K562 (cell line): ENCODE measurements at regions not wholly inside any gene's neighbourhood (a gene's known extent, or its start where the extent isn't known, plus 50 kb on each side); places are given as distances from the start of the nearest gene placed in this dataset.

Source experiments
- ATAC-seq: fragments of 200-7000 bp; cut with Tn5 transposase; 3 replicates; pipeline ENCODE4 v1.9.1; 2020; ENCODE audit warnings: moderate library complexity
- BruUV-seq: library from RNA; stranded (reverse); fragments of 400-500 nt; replicated peaks from 2 replicates; lab custom pipeline; 2021; lab: Mats Ljungman, UMichigan
- CTCF ChIA-PET: fragments of 300-600 bp; formaldehyde crosslinking; extraction: SDS; loops from one replicate; lab custom pipeline; 2021; ENCODE audit warnings: low intra/inter-chr PET ratio; lab: Yijun Ruan, JAX
- POLR2A ChIA-PET: fragments of 300-600, 350-650 bp; sonication (Branson Sonifier 250); formaldehyde crosslinking; extraction: SDS; loops from one replicate; lab custom pipeline; 2021; ENCODE audit warnings: antibody characterized with exemption, inconsistent platforms; lab: Yijun Ruan, JAX
- DNase-seq, 4 experiments: peaks; one replicate each; pipeline versions ENCODE4 v3.0.0 to v3.0.0-alpha.2; 2011 to 2018; ENCODE audit warnings: low spot score in 3 of 4, mixed read lengths in 3 of 4; ENCODE audit errors: extremely low read depth in 1 of 4
- FAIRE-seq: peaks from 2 replicates; lab custom pipeline; 2011; peaks lifted over from hg19 to GRCh38; lab: Jason Lieb, UNC
- H2AFZ ChIP-seq: 2 replicates; pipeline ENCODE4 v1.6.0; 2011; ENCODE audit warnings: low read depth, low read length, control low read depth, inconsistent platforms
- H3K27ac ChIP-seq: fragments of 200-600 bp; 3 replicates; pipeline ENCODE4 v1.8.0; 2011; ENCODE audit warnings: low read depth, mild to moderate bottlenecking, control low read depth, inconsistent platforms, low read length, moderate library complexity, mixed read lengths; ENCODE audit errors: extremely low read depth
- H3K27me3 ChIP-seq, 2 experiments: fragments of 300-600 bp in 1 of 2; 2 replicates in 1 of 2; 3 replicates in 1 of 2; pipeline versions ENCODE4 v1.6.0 to v1.8.0; 2011; ENCODE audit warnings: inconsistent platforms in 2 of 2, low read length in 2 of 2, mild to moderate bottlenecking in 1 of 2, mixed read lengths in 1 of 2, moderate library complexity in 1 of 2; ENCODE audit not compliant: control insufficient read depth in 2 of 2, insufficient read depth in 2 of 2
- H3K36me3 ChIP-seq: fragments of 300-600 bp; 3 replicates; pipeline ENCODE4 v1.8.0; 2011; ENCODE audit warnings: mild to moderate bottlenecking, low read length, inconsistent platforms; ENCODE audit not compliant: control insufficient read depth, insufficient read depth
- H3K4me1 ChIP-seq, 2 experiments: fragments of 200-600 bp in 1 of 2; replicated peaks in 1 of 2; 2 replicates in 1 of 2; 3 replicates in 1 of 2; pipeline versions ENCODE4 v1.5.1 to v1.8.0; 2011; ENCODE audit warnings: inconsistent platforms in 2 of 2, low read length in 2 of 2, mild to moderate bottlenecking in 1 of 2, mixed read lengths in 1 of 2, moderate library complexity in 1 of 2; ENCODE audit not compliant: control insufficient read depth in 2 of 2, insufficient read depth in 2 of 2
- H3K4me2 ChIP-seq: 2 replicates; pipeline ENCODE4 v1.6.1; 2011; ENCODE audit warnings: low read length, control low read depth, inconsistent platforms, mixed read lengths; ENCODE audit not compliant: insufficient read depth
- H3K4me3 ChIP-seq: fragments of 200-600 bp; sonication (generic), shearing (Covaris generic); 2 replicates; pipeline ENCODE4 v1.5.1; 2016; ENCODE audit warnings: control low read depth, inconsistent platforms
- H3K79me2 ChIP-seq: fragments of 200-600 bp; 3 replicates; pipeline ENCODE4 v1.8.0; 2011; ENCODE audit warnings: low read length, inconsistent platforms; ENCODE audit not compliant: control insufficient read depth, insufficient read depth
- H3K9ac ChIP-seq, 2 experiments: 2 replicates each; pipeline versions ENCODE4 v1.6.0 to v1.6.1; 2011; ENCODE audit warnings: low read depth in 2 of 2, low read length in 2 of 2, control low read depth in 1 of 2, inconsistent platforms in 1 of 2, mild to moderate bottlenecking in 1 of 2, mixed read lengths in 1 of 2; ENCODE audit not compliant: insufficient read depth in 1 of 2
- H3K9me1 ChIP-seq: one replicate; pipeline ENCODE4 v1.6.0; 2011; ENCODE audit warnings: inconsistent platforms, mild to moderate bottlenecking, low read length, moderate library complexity; ENCODE audit not compliant: control insufficient read depth, insufficient read depth
- H3K9me3 ChIP-seq: replicated peaks from 2 replicates; pipeline ENCODE4 v1.5.1; 2011; ENCODE audit warnings: low read depth, low read length, inconsistent platforms; ENCODE audit not compliant: control insufficient read depth, insufficient read depth
- H4K20me1 ChIP-seq: replicated peaks from 2 replicates; pipeline ENCODE4 v1.6.1; 2011; ENCODE audit warnings: low read length, inconsistent platforms, mixed read lengths; ENCODE audit not compliant: control insufficient read depth, insufficient read depth
- CBFA2T2 ChIP-seq: fragments of 450-650 bp; conservative IDR thresholded peaks from 2 replicates; pipeline ENCODE4 v1.6.1; 2017; ENCODE audit warnings: mild to moderate bottlenecking
- CBX3 ChIP-seq, 2 experiments: IDR thresholded peaks; 1 replicate in 1 of 2; 2 replicates in 1 of 2; pipeline ENCODE4 v1.6.1; 2012; ENCODE audit warnings: inconsistent platforms in 2 of 2, low read length in 2 of 2, borderline replicate concordance in 1 of 2, control low read depth in 1 of 2
- CHD2 ChIP-seq: IDR thresholded peaks from 2 replicates; pipeline ENCODE4 v1.6.1; 2011; ENCODE audit warnings: low read depth, low read length
- KLF13 ChIP-seq: fragments of 450-650 bp; IDR thresholded peaks from 2 replicates; pipeline ENCODE4 v1.6.1; 2016; ENCODE audit warnings: missing genetic modification characterization, low read depth, mild to moderate bottlenecking, missing compliant biosample characterization, moderate library complexity, borderline replicate concordance
- MAFK ChIP-seq: IDR thresholded peaks from 2 replicates; pipeline ENCODE4 v1.6.1; 2011; ENCODE audit warnings: low read length, improper control_type of control experiment
- MAX ChIP-seq: sonication (generic); formaldehyde crosslinking; IDR thresholded peaks from 2 replicates; pipeline ENCODE4 v1.9.0; 2022; ENCODE audit warnings: mild to moderate bottlenecking, missing genetic modification reagents
- NR2C1 ChIP-seq, 2 experiments: fragments of 450-650 bp; IDR thresholded peaks; 2 replicates each; pipeline ENCODE4 v1.6.1; 2017; ENCODE audit warnings: mild to moderate bottlenecking in 2 of 2, antibody characterized with exemption in 1 of 2, inconsistent platforms in 1 of 2, missing compliant biosample characterization in 1 of 2, missing genetic modification characterization in 1 of 2
- RBM17 ChIP-seq: fragments of 200-400 bp; formaldehyde crosslinking; IDR thresholded peaks from 2 replicates; pipeline ENCODE4 v1.6.1; 2017; ENCODE audit warnings: low read depth, mild to moderate bottlenecking, low read length, borderline replicate concordance
- SOX6 ChIP-seq: fragments of 450-650 bp; IDR thresholded peaks from 2 replicates; pipeline ENCODE4 v1.6.1; 2014; ENCODE audit warnings: mild to moderate bottlenecking
- SRSF3 ChIP-seq: fragments of 200-400 bp; formaldehyde crosslinking; IDR thresholded peaks from 2 replicates; pipeline ENCODE4 v1.6.1; 2016; ENCODE audit warnings: mild to moderate bottlenecking, low read length, moderate library complexity; ENCODE audit not compliant: insufficient read depth
- SRSF9 ChIP-seq: fragments of 200-400 bp; formaldehyde crosslinking; IDR thresholded peaks from 2 replicates; pipeline ENCODE4 v1.6.1; 2017; ENCODE audit warnings: low read depth, low read length, borderline replicate concordance
- THRB ChIP-seq: fragments of 450-650 bp; formaldehyde crosslinking; conservative IDR thresholded peaks from 2 replicates; pipeline ENCODE4 v1.4.0; 2022; ENCODE audit warnings: mild to moderate bottlenecking, missing genetic modification characterization
- ZNF398 ChIP-seq: fragments of 250-450 bp; sonication (Bioruptor Pico); IDR thresholded peaks from 2 replicates; pipeline ENCODE4 v1.8.0; 2021; ENCODE audit warnings: moderate library complexity, mild to moderate bottlenecking, inconsistent platforms
- ZNF75A ChIP-seq: fragments of 450-650 bp; formaldehyde crosslinking; IDR thresholded peaks from 2 replicates; pipeline ENCODE4 v1.4.0; 2020; ENCODE audit warnings: mild to moderate bottlenecking
- WGBS: fragments of 100-300 bp; shearing (Covaris generic); methylation state at CpG from one replicate; pipeline ENCODE4 v1.1.6; 2016; ENCODE audit warnings: low coverage, mixed read lengths; ENCODE audit not compliant: insufficient coverage; ENCODE audit errors: missing lambda C conversion rate; 5-methylcytosine and 5-hydroxymethylcytosine counted together
- in situ Hi-C: fragments of 300-500 bp; cut with MboI; formaldehyde crosslinking; loops from 4 replicates; pipeline ENCODE4 v1.15.0; 2018; ENCODE audit warnings: inconsistent platforms, mixed read lengths
- intact Hi-C: fragments of 100-400 bp; cut with micrococcal nuclease; formaldehyde crosslinking; loops from 2 replicates; pipeline ENCODE4 v1.14.2; 2022
- TF ChIP-seq, protein P1 (sequence below): fragments of 150-350 bp; conservative IDR thresholded peaks from 2 replicates; pipeline ENCODE4 v1.6.1; 2014; ENCODE audit warnings: low read length

DNA sequence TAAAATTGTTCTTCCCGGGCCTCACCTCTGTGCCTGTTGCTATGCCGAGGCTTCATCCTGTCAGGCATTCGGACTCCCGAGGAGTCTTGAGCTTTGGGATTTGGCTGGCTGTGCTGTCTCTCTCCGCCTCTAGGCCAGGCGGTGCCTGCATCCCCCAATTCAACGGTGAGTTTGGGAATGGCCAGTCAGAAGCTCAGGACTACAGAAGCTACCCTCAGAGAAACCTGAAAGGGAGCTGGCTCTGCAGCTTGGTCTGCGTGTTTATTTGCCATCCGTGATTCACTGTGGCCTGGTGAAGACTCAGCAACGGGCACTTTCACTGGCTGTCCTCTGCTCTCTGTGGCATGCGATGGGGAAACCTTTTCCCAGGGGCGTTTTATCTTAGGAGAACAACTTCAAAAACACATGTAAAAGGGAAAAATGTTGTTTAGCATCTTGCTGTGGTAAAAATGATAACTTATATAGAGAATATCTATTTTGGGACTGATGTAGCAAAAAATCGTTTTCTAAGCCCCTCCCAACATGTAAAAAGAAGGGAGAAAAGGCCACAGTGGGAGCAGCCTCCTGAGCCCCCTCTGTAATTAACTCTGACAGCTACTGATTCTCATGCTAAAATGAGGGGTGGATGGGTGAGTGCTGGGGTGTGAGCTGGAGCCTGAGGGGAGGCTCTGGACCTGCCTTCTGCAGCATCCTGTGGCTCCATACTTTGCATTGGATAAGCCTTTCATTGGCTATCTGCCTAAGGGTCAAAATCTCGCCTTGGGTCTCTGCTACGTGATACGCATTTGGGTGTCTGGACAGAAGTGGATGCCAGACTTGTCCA, 103.4 kb upstream of the KLHL25 start (continued):
- TF ChIP-seq CBFA2T2 (no peak), MAX (CRISPR knock-in tag) (no peak), ZNF75A (no peak)

DNA sequence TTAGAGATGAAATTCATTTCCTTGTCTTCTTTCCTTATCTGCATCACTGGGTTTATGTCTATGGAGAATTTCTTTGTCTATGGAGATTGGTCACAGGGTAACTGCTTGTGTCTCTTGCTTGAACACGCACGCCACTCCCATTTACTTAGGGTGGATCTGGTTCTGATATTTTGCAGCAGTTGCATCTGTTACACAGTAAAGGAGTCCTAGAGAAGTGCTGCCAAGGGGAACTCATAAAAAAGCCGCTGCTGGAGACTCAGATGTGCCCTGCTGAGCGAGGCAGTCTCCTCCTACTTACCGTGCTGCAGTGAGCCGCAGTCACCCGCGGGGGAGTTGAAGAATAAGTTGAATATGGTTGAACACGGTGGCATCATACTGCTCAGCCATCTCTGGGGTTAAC, 105.2 kb upstream of the KLHL25 start:
- in situ Hi-C loops = no loop called here
- Histone ChIP-seq H3K27me3 (no peaks in the 10 kb centered on the region), H2AFZ (no peak overlapping the region), H3K9me1 (no peaks in the 10 kb centered on the region), H3K9me3 (no peaks in the 10 kb centered on the region), H3K4me2 (no peak overlapping the region), H3K36me3 (no peaks in the 10 kb centered on the region), H3K27ac (no peak overlapping the region), H4K20me1 (no peaks in the 10 kb centered on the region), H3K4me1 (no peaks in the 10 kb centered on the region), H3K79me2 (no peaks in the 10 kb centered on the region), H3K9ac (no peak overlapping the region), H3K4me3 (no peak overlapping the region)
- WGBS = under 1% methylated on average over 9 of the region's 9 CpGs
- ATAC-seq (no peak), DNase-seq (no peak), FAIRE-seq (no peak)
- TF ChIP-seq THRB (no peak), MAFK (no peak), CBX3 (IDR thresholded peaks at IDR 0.05; ENCODE audit: borderline replicate concordance in 1 of 2, low read length in 2 of 2) (no peak), CHD2 (no peak), ZNF398 (CRISPR knock-in tag) (no peak), SOX6 (no peak), SRSF3 (no peak), SRSF9 (no peak), KLF13 (tag) (no peak), RBM17 (no peak), NR2C1 (IDR thresholded peaks at IDR 0.05) (no peak), NR2C1 (tag; IDR thresholded peaks at IDR 0.05) (no peak)
- TF ChIP-seq, protein P1, sequence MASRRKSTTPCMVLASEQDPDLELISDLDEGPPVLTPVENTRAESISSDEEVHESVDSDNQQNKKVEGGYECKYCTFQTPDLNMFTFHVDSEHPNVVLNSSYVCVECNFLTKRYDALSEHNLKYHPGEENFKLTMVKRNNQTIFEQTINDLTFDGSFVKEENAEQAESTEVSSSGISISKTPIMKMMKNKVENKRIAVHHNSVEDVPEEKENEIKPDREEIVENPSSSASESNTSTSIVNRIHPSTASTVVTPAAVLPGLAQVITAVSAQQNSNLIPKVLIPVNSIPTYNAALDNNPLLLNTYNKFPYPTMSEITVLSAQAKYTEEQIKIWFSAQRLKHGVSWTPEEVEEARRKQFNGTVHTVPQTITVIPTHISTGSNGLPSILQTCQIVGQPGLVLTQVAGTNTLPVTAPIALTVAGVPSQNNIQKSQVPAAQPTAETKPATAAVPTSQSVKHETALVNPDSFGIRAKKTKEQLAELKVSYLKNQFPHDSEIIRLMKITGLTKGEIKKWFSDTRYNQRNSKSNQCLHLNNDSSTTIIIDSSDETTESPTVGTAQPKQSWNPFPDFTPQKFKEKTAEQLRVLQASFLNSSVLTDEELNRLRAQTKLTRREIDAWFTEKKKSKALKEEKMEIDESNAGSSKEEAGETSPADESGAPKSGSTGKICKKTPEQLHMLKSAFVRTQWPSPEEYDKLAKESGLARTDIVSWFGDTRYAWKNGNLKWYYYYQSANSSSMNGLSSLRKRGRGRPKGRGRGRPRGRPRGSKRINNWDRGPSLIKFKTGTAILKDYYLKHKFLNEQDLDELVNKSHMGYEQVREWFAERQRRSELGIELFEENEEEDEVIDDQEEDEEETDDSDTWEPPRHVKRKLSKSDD = no peak
- no TSS peak for BruUV-seq
- intact Hi-C loops = no loop called here
- POLR2A ChIA-PET = no interaction called here
- CTCF ChIA-PET = no interaction called here
